ENCODE measurements at regions not wholly inside any gene's neighbourhood (a gene's known extent, or its start where the extent isn't known, plus 50 kb on each side); places are given as distances from the start of the nearest gene placed in this dataset.

GRCh38 chr12:60271816-60272215 is 676.0 kb downstream of the SLC16A7 start:
- TF ChIP-seq CTCF (IDR thresholded peaks at IDR 0.05) (no peak), ZFX (IDR thresholded peaks at IDR 0.05; ENCODE audit: borderline replicate concordance) (no peak)

Measured in 22Rv1 (cell line).